ENCODE measurements at regions not wholly inside any gene's neighbourhood (a gene's known extent, or its start where the extent isn't known, plus 50 kb on each side); places are given as distances from the start of the nearest gene placed in this dataset.

DNA sequence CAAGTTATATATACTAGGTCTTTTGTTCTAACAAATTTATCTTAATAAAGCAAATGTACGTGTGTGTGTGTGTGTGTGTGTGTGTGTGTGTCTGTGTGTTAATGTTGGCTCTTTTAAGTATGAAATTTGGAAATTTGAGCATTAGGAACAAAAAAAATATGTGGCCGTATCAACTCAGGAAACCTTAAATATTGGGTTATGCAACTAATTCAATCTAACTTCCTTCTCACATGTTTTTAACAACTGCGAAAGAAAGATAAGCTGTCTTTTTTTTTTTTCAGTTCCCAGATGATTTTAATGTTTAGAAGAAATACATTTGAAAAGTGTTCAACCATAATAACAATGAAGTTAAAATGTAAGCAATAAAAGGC lies 616.4 kb upstream of the ARID1B start:
- no peak for TF ChIP-seq CTCF (IDR thresholded peaks at IDR 0.05)
- Mint-ChIP-seq H3K36me3 (ENCODE audit: low read depth) (no peaks in the 10 kb centered on the region), H3K27ac (no peak overlapping the region), H3K4me1 (ENCODE audit: low read depth) (no peaks in the 10 kb centered on the region), H3K9me3 (no peaks in the 10 kb centered on the region), H3K4me3 (no peak overlapping the region), H3K27me3 (ENCODE audit: insufficient read depth) (peaks cover 3% of the 10 kb centered on the region; the same call in 1 of the 2 replicates)
- DNase-seq, result no peak

- TF ChIP-seq CTCF (IDR thresholded peaks at IDR 0.05), result no peak
- H3K4me3 Mint-ChIP-seq, result no peak overlapping the region
- H3K9me3 Mint-ChIP-seq, result no peaks in the 10 kb centered on the region
- no peak for DNase-seq
- no peak overlapping the region for H3K27ac Mint-ChIP-seq
- no peaks in the 10 kb centered on the region for H3K4me1 Mint-ChIP-seq (ENCODE audit: low read depth)
- peaks cover 2% of the 10 kb centered on the region; the same call in 1 of the 2 replicates for H3K27me3 Mint-ChIP-seq (ENCODE audit: insufficient read depth)
- H3K36me3 Mint-ChIP-seq (ENCODE audit: low read depth), result no peaks in the 10 kb centered on the region
Observed at GRCh38 chr6:156160007-156160794, 617.0 kb upstream of the ARID1B start.

DNA sequence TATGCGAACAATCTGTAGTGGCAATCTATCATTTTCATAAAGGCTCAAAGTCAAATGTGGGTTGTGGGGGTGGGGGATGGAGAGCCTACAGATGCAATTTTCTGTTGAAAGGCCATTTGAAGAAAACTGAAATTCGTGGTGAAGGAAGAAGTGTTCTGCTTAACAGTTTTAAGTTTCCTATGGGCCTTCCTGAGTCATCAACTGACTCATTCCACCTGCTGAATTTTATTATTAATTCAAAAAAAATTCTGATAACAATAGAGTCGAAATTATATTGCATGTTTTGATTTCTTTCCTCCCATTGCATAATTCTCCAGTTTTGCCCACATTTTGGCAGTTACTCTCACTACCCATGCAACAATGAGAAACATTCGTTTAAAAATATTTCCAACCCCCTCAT lies 622.3 kb upstream of the ARID1B start:
- H3K9me3 Mint-ChIP-seq, result no peaks in the 10 kb centered on the region
- H3K4me1 Mint-ChIP-seq (ENCODE audit: low read depth), result no peaks in the 10 kb centered on the region
- peaks cover 4% of the 10 kb centered on the region for H3K27me3 Mint-ChIP-seq (ENCODE audit: insufficient read depth)
- no peak for DNase-seq
- no peak overlapping the region for H3K4me3 Mint-ChIP-seq
- H3K36me3 Mint-ChIP-seq (ENCODE audit: low read depth), result no peaks in the 10 kb centered on the region
- H3K27ac Mint-ChIP-seq, result no peak overlapping the region
- TF ChIP-seq CTCF (IDR thresholded peaks at IDR 0.05), result no peak

GRCh38 chr6:156150391-156150790 lies 626.8 kb upstream of the ARID1B start:
- Mint-ChIP-seq H3K4me3 (no peak overlapping the region), H3K27me3 (ENCODE audit: insufficient read depth) (peaks cover 10% of the 10 kb centered on the region), H3K9me3 (no peaks in the 10 kb centered on the region; the same call in 1 of the 2 replicates), H3K36me3 (ENCODE audit: low read depth) (no peaks in the 10 kb centered on the region), H3K4me1 (ENCODE audit: low read depth) (no peaks in the 10 kb centered on the region), H3K27ac (no peak overlapping the region)
- TF ChIP-seq CTCF (IDR thresholded peaks at IDR 0.05), result no peak
- DNase-seq, result no peak

GRCh38 chr6:156146891-156147290 lies 630.3 kb upstream of the ARID1B start:
- H3K4me1 Mint-ChIP-seq (ENCODE audit: low read depth), result no peaks in the 10 kb centered on the region
- no peak for DNase-seq
- H3K27me3 Mint-ChIP-seq (ENCODE audit: insufficient read depth), result peaks cover 7% of the 10 kb centered on the region

More at GRCh38 chr6:156146891-156147290, 630.3 kb upstream of the ARID1B start:
- H3K9me3 Mint-ChIP-seq, result peaks cover 8% of the 10 kb centered on the region; the same call in 1 of the 2 replicates
- peaks cover 4% of the 10 kb centered on the region; the same call in 1 of the 2 replicates for H3K36me3 Mint-ChIP-seq (ENCODE audit: low read depth)
- no peak for TF ChIP-seq CTCF (IDR thresholded peaks at IDR 0.05)
- no peak overlapping the region for H3K4me3 Mint-ChIP-seq
- no peak overlapping the region for H3K27ac Mint-ChIP-seq

Data from HFFc6 (cell line).